ENCODE measurements at regions not wholly inside any gene's neighbourhood (a gene's known extent, or its start where the extent isn't known, plus 50 kb on each side); places are given as distances from the start of the nearest gene placed in this dataset.

- Histone ChIP-seq H2AFZ (no peak overlapping the region), H3F3A (replicated peaks; ENCODE audit: low read depth) (no peaks in the 10 kb centered on the region), H3K27ac (ENCODE audit: low read depth) (no peak overlapping the region), H3K4me1 (ENCODE audit: insufficient read depth) (0 out of 2 replicates have a peak, but pooled peaks cover 3% of the 10 kb centered on the region), H3K36me3 (ENCODE audit: insufficient read depth) (no peaks in the 10 kb centered on the region), H3K9me2 (ENCODE audit: insufficient read depth) (no peaks in the 10 kb centered on the region), H4K20me1 (replicated peaks; ENCODE audit: insufficient read depth) (no peaks in the 10 kb centered on the region), H3K79me2 (replicated peaks; ENCODE audit: insufficient read depth) (no peaks in the 10 kb centered on the region), H3K4me3 (no peak overlapping the region), H3K27me3 (ENCODE audit: insufficient read depth) (no peaks in the 10 kb centered on the region), H3K4me2 (no peak overlapping the region)
- DNase-seq (ENCODE audit: low spot score) (no peak), ATAC-seq (no peak)
- Mint-ChIP-seq H3K27ac (no peak overlapping the region), H3K4me1 (peaks cover 10% of the 10 kb centered on the region; the same call in 2 of the 3 replicates), H3K4me3 (no peak overlapping the region), H3K27me3 (ENCODE audit: insufficient read depth, low read depth, poor library complexity) (no peaks in the 10 kb centered on the region), H3K36me3 (ENCODE audit: low read depth) (no peaks in the 10 kb centered on the region), H3K9me3 (no peaks in the 10 kb centered on the region)
- no peak for TF ChIP-seq NANOG (IDR thresholded peaks at IDR 0.05; ENCODE audit: borderline replicate concordance)
- no peak for TF ChIP-seq STAT1 (IDR thresholded peaks at IDR 0.05; ENCODE audit: unreplicated experiment)
- no peak for TF ChIP-seq CTCF (conservative IDR thresholded peaks at IDR 0.05; ENCODE audit: low read depth in 2 of 2)
These were observed 277.7 kb upstream of the TET2 start for GRCh38 chr4:104868958-104869357.

- H3K36me3 Mint-ChIP-seq (ENCODE audit: low read depth): no peaks in the 10 kb centered on the region
- Histone ChIP-seq H3K36me3 (ENCODE audit: insufficient read depth) (no peaks in the 10 kb centered on the region), H3K4me1 (ENCODE audit: insufficient read depth) (0 out of 2 replicates have a peak, but pooled peaks cover 3% of the 10 kb centered on the region), H2AFZ (no peak overlapping the region), H3F3A (replicated peaks; ENCODE audit: low read depth) (no peaks in the 10 kb centered on the region), H3K79me2 (replicated peaks; ENCODE audit: insufficient read depth) (no peaks in the 10 kb centered on the region), H3K27me3 (ENCODE audit: insufficient read depth) (no peaks in the 10 kb centered on the region), H3K9me2 (ENCODE audit: insufficient read depth) (no peaks in the 10 kb centered on the region), H3K4me3 (no peak overlapping the region), H3K27ac (ENCODE audit: low read depth) (no peak overlapping the region), H4K20me1 (replicated peaks; ENCODE audit: insufficient read depth) (no peaks in the 10 kb centered on the region), H3K4me2 (no peak overlapping the region)
- DNase-seq (ENCODE audit: low spot score) (no peak), ATAC-seq (no peak)
- H3K27ac Mint-ChIP-seq: no peak overlapping the region
- H3K27me3 Mint-ChIP-seq (ENCODE audit: insufficient read depth, low read depth, poor library complexity): no peaks in the 10 kb centered on the region
- H3K4me1 Mint-ChIP-seq: peaks cover 10% of the 10 kb centered on the region; the same call in 2 of the 3 replicates
- H3K9me3 Mint-ChIP-seq: no peaks in the 10 kb centered on the region
- H3K4me3 Mint-ChIP-seq: no peak overlapping the region
- TF ChIP-seq JUNB (IDR thresholded peaks at IDR 0.05; ENCODE audit: unreplicated experiment) (no peak), POLR2AphosphoS5 (IDR thresholded peaks at IDR 0.05; ENCODE audit: low read depth) (no peak), ZNF331 (CRISPR knock-in tag; IDR thresholded peaks at IDR 0.05; ENCODE audit: low read depth) (no peak), STAT1 (IDR thresholded peaks at IDR 0.05; ENCODE audit: unreplicated experiment) (no peak), CREB1 (CRISPR knock-in tag; IDR thresholded peaks at IDR 0.05; ENCODE audit: low read depth) (no peak), EZH2phosphoT487 (IDR thresholded peaks at IDR 0.05; ENCODE audit: unreplicated experiment) (no peak), ZNF114 (CRISPR knock-in tag; IDR thresholded peaks at IDR 0.05) (no peak), ZNF462 (CRISPR knock-in tag; IDR thresholded peaks at IDR 0.05) (no peak), EZH2 (IDR thresholded peaks at IDR 0.05; ENCODE audit: low read depth, unreplicated experiment) (no peak), NANOG (IDR thresholded peaks at IDR 0.05; ENCODE audit: borderline replicate concordance) (no peak)
- TF ChIP-seq, protein P1, sequence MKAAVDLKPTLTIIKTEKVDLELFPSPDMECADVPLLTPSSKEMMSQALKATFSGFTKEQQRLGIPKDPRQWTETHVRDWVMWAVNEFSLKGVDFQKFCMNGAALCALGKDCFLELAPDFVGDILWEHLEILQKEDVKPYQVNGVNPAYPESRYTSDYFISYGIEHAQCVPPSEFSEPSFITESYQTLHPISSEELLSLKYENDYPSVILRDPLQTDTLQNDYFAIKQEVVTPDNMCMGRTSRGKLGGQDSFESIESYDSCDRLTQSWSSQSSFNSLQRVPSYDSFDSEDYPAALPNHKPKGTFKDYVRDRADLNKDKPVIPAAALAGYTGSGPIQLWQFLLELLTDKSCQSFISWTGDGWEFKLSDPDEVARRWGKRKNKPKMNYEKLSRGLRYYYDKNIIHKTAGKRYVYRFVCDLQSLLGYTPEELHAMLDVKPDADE (IDR thresholded peaks at IDR 0.05): no peak
These were observed 276.8 kb upstream of the TET2 start for GRCh38 chr4:104869831-104870230.
